Keratinocyte (primary cell): ENCODE measurements at regions not wholly inside any gene's neighbourhood (a gene's known extent, or its start where the extent isn't known, plus 50 kb on each side); places are given as distances from the start of the nearest gene placed in this dataset.
A peak's percentile ranks its signal among the peaks of the same experiment; 100 is the strongest.

Experiments
- DNase-seq: peaks from one replicate; pipeline ENCODE4 v3.0.0-alpha.2; 2011; ENCODE audit warnings: low read depth, missing footprints, low spot score
- FAIRE-seq: peaks from 2 replicates; lab custom pipeline; 2011; peaks lifted over from hg19 to GRCh38; lab: Jason Lieb, UNC
- H2AFZ ChIP-seq: 2 replicates; pipeline ENCODE4 v1.6.0; 2012; ENCODE audit warnings: low read length, control low read depth, inconsistent platforms; ENCODE audit not compliant: control insufficient read depth
- H3K27ac ChIP-seq: 2 replicates; pipeline ENCODE4 v1.5.1; 2011; ENCODE audit warnings: low read length; ENCODE audit not compliant: control insufficient read depth, insufficient read depth
- H3K27me3 ChIP-seq: 3 replicates; pipeline ENCODE4 v1.6.0; 2011; ENCODE audit warnings: low read length; ENCODE audit not compliant: control insufficient read depth, insufficient read depth; ENCODE audit errors: extremely low read depth
- H3K36me3 ChIP-seq, 2 experiments: 2 replicates in 1 of 2; 3 replicates in 1 of 2; pipeline ENCODE4 v1.5.1; 2011; ENCODE audit warnings: low read length in 2 of 2, mild to moderate bottlenecking in 1 of 2; ENCODE audit not compliant: control insufficient read depth in 2 of 2, insufficient read depth in 2 of 2; ENCODE audit errors: extremely low read depth in 1 of 2
- H3K4me1 ChIP-seq: 3 replicates; pipeline ENCODE4 v1.5.1; 2011; ENCODE audit warnings: low read length; ENCODE audit not compliant: control insufficient read depth, insufficient read depth; ENCODE audit errors: extremely low read depth
- H3K4me2 ChIP-seq: 3 replicates; pipeline ENCODE4 v1.6.0; 2011; ENCODE audit warnings: low read depth, low read length; ENCODE audit not compliant: control insufficient read depth, insufficient read depth; ENCODE audit errors: extremely low read depth
- H3K4me3 ChIP-seq, 3 experiments: fragments of 200-600 bp in 1 of 3; sonication (generic) in 1 of 3; 2 replicates in 2 of 3; 3 replicates in 1 of 3; pipeline ENCODE4 v1.5.1; 2011 to 2016; ENCODE audit warnings: low read length in 3 of 3, mild to moderate bottlenecking in 3 of 3, control low read depth in 2 of 3, inconsistent platforms in 1 of 3, low read depth in 1 of 3, mixed read lengths in 1 of 3, mixed run types in 1 of 3, moderate library complexity in 1 of 3; ENCODE audit not compliant: control insufficient read depth in 2 of 3, insufficient read depth in 2 of 3; ENCODE audit errors: extremely low read depth in 1 of 3
- H3K79me2 ChIP-seq: 2 replicates; pipeline ENCODE4 v1.6.0; 2012; ENCODE audit warnings: low read length; ENCODE audit not compliant: control insufficient read depth, insufficient read depth
- H3K9ac ChIP-seq: 3 replicates; pipeline ENCODE4 v1.6.0; 2011; ENCODE audit warnings: low read length; ENCODE audit not compliant: control insufficient read depth, insufficient read depth; ENCODE audit errors: extremely low read depth
- H3K9me1 ChIP-seq: 3 replicates; pipeline ENCODE4 v1.6.0; 2011; ENCODE audit warnings: low read length; ENCODE audit not compliant: control insufficient read depth, insufficient read depth; ENCODE audit errors: extremely low read depth
- H3K9me3 ChIP-seq: 2 replicates; pipeline ENCODE4 v1.5.1; 2012; ENCODE audit warnings: low read depth, low read length; ENCODE audit not compliant: control insufficient read depth
- H4K20me1 ChIP-seq: 3 replicates; pipeline ENCODE4 v1.6.0; 2011; ENCODE audit warnings: low read length; ENCODE audit not compliant: control insufficient read depth, insufficient read depth; ENCODE audit errors: extremely low read depth
- EZH2 ChIP-seq: IDR thresholded peaks from one replicate; pipeline ENCODE4 v1.6.1; 2012; ENCODE audit warnings: inconsistent platforms, mild to moderate bottlenecking, low read length, moderate library complexity
- dilution Hi-C: fragments of 300-500 bp; cut with MboI; formaldehyde crosslinking; loops from one replicate; pipeline ENCODE4 v1.7.0; 2020; ENCODE audit warnings: low sequenced_read_pairs; ENCODE audit not compliant: extremely low pct_ligation_motif_present
- TF ChIP-seq, protein P1 (sequence below), 3 experiments: IDR thresholded peaks in 1 of 3; conservative IDR thresholded peaks in 1 of 3; optimal IDR thresholded peaks in 1 of 3; 2 replicates in 2 of 3; 3 replicates in 1 of 3; pipeline versions ENCODE3 to v1.5.1; 2011; ENCODE audit warnings: low read length in 3 of 3, mild to moderate bottlenecking in 3 of 3, moderate library complexity in 2 of 3, control low read depth in 1 of 3, inconsistent platforms in 1 of 3; ENCODE audit not compliant: insufficient read depth in 2 of 3; ENCODE audit errors: extremely low read depth in 1 of 3

DNA sequence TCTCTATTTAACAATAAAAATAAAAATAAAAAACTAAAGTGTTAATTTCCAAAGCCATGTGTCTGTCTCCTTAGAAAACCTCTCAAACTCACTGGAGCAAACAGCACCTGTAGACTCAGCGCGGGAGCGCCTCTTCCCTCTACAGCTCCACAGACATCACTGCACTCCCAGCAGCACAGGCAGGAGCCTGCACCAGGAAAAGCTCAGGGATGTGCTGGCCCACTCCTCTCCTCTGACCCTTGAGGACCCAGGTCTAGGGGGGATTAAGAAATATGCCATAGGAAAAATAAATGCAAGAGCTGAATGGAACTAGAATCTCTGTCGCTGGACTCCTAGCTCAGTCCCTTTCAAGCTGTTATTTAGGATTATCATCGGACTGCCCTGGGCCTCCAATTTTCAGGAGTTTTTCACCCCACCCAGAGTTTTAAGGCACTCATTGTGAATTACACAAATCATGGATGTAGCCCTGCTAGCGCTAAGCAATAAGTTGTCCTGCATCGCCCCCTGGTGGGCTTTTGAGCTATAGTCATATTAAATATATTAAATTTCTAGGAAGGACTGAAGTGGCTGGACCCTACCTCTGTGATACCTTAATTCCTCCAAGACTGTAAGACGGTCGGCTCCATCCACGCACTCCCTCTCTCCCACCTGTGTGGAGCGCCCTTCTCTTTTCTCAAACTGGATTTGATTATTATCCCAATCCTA lies 333.9 kb downstream of the UQCRFS1 start:
- FAIRE-seq (no peak), DNase-seq (no peak)
- Histone ChIP-seq H3K9me1 (no peaks in the 10 kb centered on the region), H3K27me3 (no peaks in the 10 kb centered on the region), H3K36me3 (no peaks in the 10 kb centered on the region), H3K9me3 (no peaks in the 10 kb centered on the region), H3K4me1 (no peaks in the 10 kb centered on the region), H3K9ac (no peak overlapping the region), H3K4me2 (no peak overlapping the region), H4K20me1 (no peaks in the 10 kb centered on the region), H2AFZ (no peak overlapping the region), H3K27ac (no peak overlapping the region), H3K79me2 (no peaks in the 10 kb centered on the region), H3K4me3 (no peak overlapping the region)
- dilution Hi-C loops: no loop called here
- TF ChIP-seq EZH2: no peak
- TF ChIP-seq, protein P1, sequence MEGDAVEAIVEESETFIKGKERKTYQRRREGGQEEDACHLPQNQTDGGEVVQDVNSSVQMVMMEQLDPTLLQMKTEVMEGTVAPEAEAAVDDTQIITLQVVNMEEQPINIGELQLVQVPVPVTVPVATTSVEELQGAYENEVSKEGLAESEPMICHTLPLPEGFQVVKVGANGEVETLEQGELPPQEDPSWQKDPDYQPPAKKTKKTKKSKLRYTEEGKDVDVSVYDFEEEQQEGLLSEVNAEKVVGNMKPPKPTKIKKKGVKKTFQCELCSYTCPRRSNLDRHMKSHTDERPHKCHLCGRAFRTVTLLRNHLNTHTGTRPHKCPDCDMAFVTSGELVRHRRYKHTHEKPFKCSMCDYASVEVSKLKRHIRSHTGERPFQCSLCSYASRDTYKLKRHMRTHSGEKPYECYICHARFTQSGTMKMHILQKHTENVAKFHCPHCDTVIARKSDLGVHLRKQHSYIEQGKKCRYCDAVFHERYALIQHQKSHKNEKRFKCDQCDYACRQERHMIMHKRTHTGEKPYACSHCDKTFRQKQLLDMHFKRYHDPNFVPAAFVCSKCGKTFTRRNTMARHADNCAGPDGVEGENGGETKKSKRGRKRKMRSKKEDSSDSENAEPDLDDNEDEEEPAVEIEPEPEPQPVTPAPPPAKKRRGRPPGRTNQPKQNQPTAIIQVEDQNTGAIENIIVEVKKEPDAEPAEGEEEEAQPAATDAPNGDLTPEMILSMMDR (optimal IDR thresholded peaks at IDR 0.05 in 1 of 3, IDR thresholded peaks at IDR 0.05 in 1 of 3, conservative IDR thresholded peaks at IDR 0.05 in 1 of 3; ENCODE audit: extremely low read depth in 1 of 3, insufficient read depth in 2 of 3, low read length in 3 of 3): peak; percentile 35 to 53 (median 42)

DNA sequence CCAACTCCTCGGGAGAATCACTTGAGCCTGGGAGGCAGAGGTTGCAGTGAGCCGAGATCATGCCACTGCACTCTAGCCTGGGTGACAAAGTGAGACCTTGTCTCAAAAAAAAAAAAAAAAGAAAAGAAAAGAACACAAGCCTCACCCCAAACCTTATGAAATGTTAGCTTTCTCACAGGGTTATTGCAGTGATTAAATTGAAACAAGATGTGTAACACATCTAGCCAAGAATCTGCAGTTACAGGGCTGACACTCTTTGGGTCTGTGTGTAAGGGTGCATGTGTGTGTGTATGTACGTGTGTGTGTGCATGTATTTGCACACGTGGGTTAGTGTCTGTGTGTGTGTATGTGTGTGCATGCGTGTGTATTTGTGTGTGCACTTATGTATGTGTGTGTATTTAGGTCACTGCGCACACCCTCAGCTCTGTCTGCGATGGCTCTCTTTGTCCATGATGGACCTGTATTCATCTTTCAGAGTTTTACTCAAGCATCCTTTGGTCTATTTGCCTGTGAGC lies 336.3 kb downstream of the UQCRFS1 start:
- Histone ChIP-seq H3K27ac (no peak overlapping the region), H3K9me3 (no peaks in the 10 kb centered on the region), H3K4me2 (no peak overlapping the region), H3K4me1 (no peaks in the 10 kb centered on the region), H3K36me3 (no peaks in the 10 kb centered on the region), H3K4me3 (no peak overlapping the region), H4K20me1 (no peaks in the 10 kb centered on the region), H2AFZ (no peak overlapping the region), H3K9ac (no peak overlapping the region), H3K79me2 (no peaks in the 10 kb centered on the region), H3K9me1 (no peaks in the 10 kb centered on the region), H3K27me3 (no peaks in the 10 kb centered on the region)
- dilution Hi-C loops: no loop called here
- DNase-seq: no peak
- TF ChIP-seq, protein P1 (optimal IDR thresholded peaks at IDR 0.05 in 1 of 3, IDR thresholded peaks at IDR 0.05 in 1 of 3, conservative IDR thresholded peaks at IDR 0.05 in 1 of 3; ENCODE audit: extremely low read depth in 1 of 3, insufficient read depth in 2 of 3, low read length in 3 of 3): no peak
- no peak for TF ChIP-seq EZH2
- FAIRE-seq: no peak
